ENCODE measurements at regions not wholly inside any gene's neighbourhood (a gene's known extent, or its start where the extent isn't known, plus 50 kb on each side); places are given as distances from the start of the nearest gene placed in this dataset.
A peak's percentile ranks its signal among the peaks of the same experiment; 100 is the strongest.

GRCh38 chr5:142412581-142412980 is 87.8 kb upstream of the SPRY4 start:
- Mint-ChIP-seq H3K4me3 (no peak overlapping the region), H3K4me1 (peaks cover 4% of the 10 kb centered on the region), H3K27me3 (no peaks in the 10 kb centered on the region), H3K36me3 (ENCODE audit: low read depth) (no peaks in the 10 kb centered on the region), H3K27ac (no peak overlapping the region)
- ATAC-seq (no peak), DNase-seq (no peak)
- H3K9me3 ChIP-seq (ENCODE audit: control insufficient read depth, low read length, poor library complexity, severe bottlenecking): no peaks in the 10 kb centered on the region

- Mint-ChIP-seq H3K27ac (no peak overlapping the region), H3K27me3 (no peaks in the 10 kb centered on the region), H3K4me1 (peaks cover 7% of the 10 kb centered on the region), H3K36me3 (ENCODE audit: low read depth) (peaks cover 3% of the 10 kb centered on the region), H3K4me3 (no peak overlapping the region)
- ATAC-seq (no peak), DNase-seq (no peak)
- no peaks in the 10 kb centered on the region for H3K9me3 ChIP-seq (ENCODE audit: control insufficient read depth, low read length, poor library complexity, severe bottlenecking)
Observed at GRCh38 chr5:142411656-142412425, 87.0 kb upstream of the SPRY4 start.

GRCh38 chr5:142411103-142411502 is 86.3 kb upstream of the SPRY4 start:
- DNase-seq (no peak), ATAC-seq (no peak)
- H3K9me3 ChIP-seq (ENCODE audit: control insufficient read depth, low read length, poor library complexity, severe bottlenecking): no peaks in the 10 kb centered on the region
- Mint-ChIP-seq H3K27ac (no peak overlapping the region), H3K4me1 (peaks cover 7% of the 10 kb centered on the region), H3K4me3 (no peak overlapping the region), H3K27me3 (no peaks in the 10 kb centered on the region), H3K36me3 (ENCODE audit: low read depth) (peaks cover 3% of the 10 kb centered on the region)

GRCh38 chr5:142408981-142409481 is 84.2 kb upstream of the SPRY4 start:
- ATAC-seq: no peak
- Mint-ChIP-seq H3K27me3 (no peaks in the 10 kb centered on the region), H3K4me1 (peaks cover 7% of the 10 kb centered on the region), H3K27ac (no peak overlapping the region), H3K36me3 (ENCODE audit: low read depth) (peaks cover 3% of the 10 kb centered on the region), H3K4me3 (no peak overlapping the region)
- no peaks in the 10 kb centered on the region for H3K9me3 ChIP-seq (ENCODE audit: control insufficient read depth, low read length, poor library complexity, severe bottlenecking)
- DNase-seq: no peak

GRCh38 chr5:142408536-142408935 is 83.7 kb upstream of the SPRY4 start:
- DNase-seq (no peak), ATAC-seq (no peak)
- no peaks in the 10 kb centered on the region for H3K27me3 Mint-ChIP-seq

GRCh38 chr5:142405814-142406395 is 81.1 kb upstream of the SPRY4 start:
- no peak overlapping the region for H3K4me3 Mint-ChIP-seq
- ATAC-seq (no peak), DNase-seq (no peak)
- H3K27ac Mint-ChIP-seq: no peak overlapping the region
- H3K27me3 Mint-ChIP-seq: no peaks in the 10 kb centered on the region
- H3K4me1 Mint-ChIP-seq: peaks cover 10% of the 10 kb centered on the region
- H3K36me3 Mint-ChIP-seq (ENCODE audit: low read depth): peaks cover 3% of the 10 kb centered on the region
- H3K9me3 ChIP-seq (ENCODE audit: control insufficient read depth, low read length, poor library complexity, severe bottlenecking): no peaks in the 10 kb centered on the region

More at GRCh38 chr5:142408536-142408935, 83.7 kb upstream of the SPRY4 start:
- H3K36me3 Mint-ChIP-seq (ENCODE audit: low read depth): peaks cover 3% of the 10 kb centered on the region
- H3K27ac Mint-ChIP-seq: no peak overlapping the region
- peaks cover 9% of the 10 kb centered on the region for H3K4me1 Mint-ChIP-seq
- H3K4me3 Mint-ChIP-seq: no peak overlapping the region
- no peaks in the 10 kb centered on the region for H3K9me3 ChIP-seq (ENCODE audit: control insufficient read depth, low read length, poor library complexity, severe bottlenecking)

GRCh38 chr5:142405023-142405422 is 80.2 kb upstream of the SPRY4 start:
- no peaks in the 10 kb centered on the region for H3K27me3 Mint-ChIP-seq
- DNase-seq (no peak), ATAC-seq (no peak)
- no peak overlapping the region for H3K4me3 Mint-ChIP-seq
- H3K9me3 ChIP-seq (ENCODE audit: control insufficient read depth, low read length, poor library complexity, severe bottlenecking): no peaks in the 10 kb centered on the region
- peaks cover 13% of the 10 kb centered on the region for H3K4me1 Mint-ChIP-seq
- no peak overlapping the region for H3K27ac Mint-ChIP-seq
- peaks cover 3% of the 10 kb centered on the region for H3K36me3 Mint-ChIP-seq (ENCODE audit: low read depth)

GRCh38 chr5:142404046-142404477 is 79.2 kb upstream of the SPRY4 start:
- Mint-ChIP-seq H3K4me1 (peaks cover 12% of the 10 kb centered on the region), H3K27ac (peak overlapping the region; percentile 0), H3K27me3 (no peaks in the 10 kb centered on the region), H3K4me3 (no peak overlapping the region), H3K36me3 (ENCODE audit: low read depth) (peaks cover 3% of the 10 kb centered on the region)
- no peak for DNase-seq
- no peak for ATAC-seq
- no peaks in the 10 kb centered on the region for H3K9me3 ChIP-seq (ENCODE audit: control insufficient read depth, low read length, poor library complexity, severe bottlenecking)

GRCh38 chr5:142403583-142403982 is 78.8 kb upstream of the SPRY4 start:
- Mint-ChIP-seq H3K36me3 (ENCODE audit: low read depth) (peaks cover 3% of the 10 kb centered on the region), H3K27ac (peak overlapping the region; percentile 0), H3K4me3 (no peak overlapping the region), H3K4me1 (peaks cover 12% of the 10 kb centered on the region), H3K27me3 (no peaks in the 10 kb centered on the region)
- no peaks in the 10 kb centered on the region for H3K9me3 ChIP-seq (ENCODE audit: control insufficient read depth, low read length, poor library complexity, severe bottlenecking)
- DNase-seq (no peak), ATAC-seq (no peak)

- no peak overlapping the region for H3K4me3 Mint-ChIP-seq
- no peaks in the 10 kb centered on the region for H3K9me3 ChIP-seq (ENCODE audit: control insufficient read depth, low read length, poor library complexity, severe bottlenecking)
- peaks cover 3% of the 10 kb centered on the region for H3K36me3 Mint-ChIP-seq (ENCODE audit: low read depth)
- H3K27ac Mint-ChIP-seq: no peak overlapping the region
- no peak for DNase-seq
- H3K27me3 Mint-ChIP-seq: no peaks in the 10 kb centered on the region
- peaks cover 12% of the 10 kb centered on the region for H3K4me1 Mint-ChIP-seq
- no peak for ATAC-seq
Observed at GRCh38 chr5:142402752-142403318, 78.0 kb upstream of the SPRY4 start.

GRCh38 chr5:142400415-142400814 is 75.6 kb upstream of the SPRY4 start:
- H3K27ac Mint-ChIP-seq: peak overlapping the region; percentile 8
- DNase-seq (no peak), ATAC-seq (no peak)
- peaks cover 9% of the 10 kb centered on the region for H3K4me1 Mint-ChIP-seq
- H3K9me3 ChIP-seq (ENCODE audit: control insufficient read depth, low read length, poor library complexity, severe bottlenecking): peaks cover 5% of the 10 kb centered on the region
- H3K27me3 Mint-ChIP-seq: no peaks in the 10 kb centered on the region
- H3K36me3 Mint-ChIP-seq (ENCODE audit: low read depth): peaks cover 3% of the 10 kb centered on the region
- no peak overlapping the region for H3K4me3 Mint-ChIP-seq

GRCh38 chr5:142399891-142400290 is 75.1 kb upstream of the SPRY4 start:
- H3K4me3 Mint-ChIP-seq: no peak overlapping the region
- peaks cover 3% of the 10 kb centered on the region for H3K36me3 Mint-ChIP-seq (ENCODE audit: low read depth)
- H3K4me1 Mint-ChIP-seq: peaks cover 9% of the 10 kb centered on the region
- peak overlapping the region; percentile 8 for H3K27ac Mint-ChIP-seq
- H3K27me3 Mint-ChIP-seq: no peaks in the 10 kb centered on the region
- H3K9me3 ChIP-seq (ENCODE audit: control insufficient read depth, low read length, poor library complexity, severe bottlenecking): peaks cover 5% of the 10 kb centered on the region
- no peak for DNase-seq
- ATAC-seq: no peak

- Mint-ChIP-seq H3K4me3 (no peak overlapping the region), H3K27me3 (no peaks in the 10 kb centered on the region), H3K27ac (no peak overlapping the region), H3K4me1 (peaks cover 7% of the 10 kb centered on the region), H3K36me3 (ENCODE audit: low read depth) (peaks cover 3% of the 10 kb centered on the region)
- H3K9me3 ChIP-seq (ENCODE audit: control insufficient read depth, low read length, poor library complexity, severe bottlenecking): peaks cover 5% of the 10 kb centered on the region
- ATAC-seq (no peak), DNase-seq (no peak)
Observed at GRCh38 chr5:142398730-142399055, 73.9 kb upstream of the SPRY4 start.
